Chondrocyte (in vitro differentiated cells): ENCODE measurements at regions not wholly inside any gene's neighbourhood (a gene's known extent, or its start where the extent isn't known, plus 50 kb on each side); places are given as distances from the start of the nearest gene placed in this dataset.

ENCODE experiments used
- DNase-seq: peaks from one replicate; pipeline ENCODE4 v3.0.0; 2021; ENCODE audit warnings: mixed read lengths, low spot score
- H3K27ac Mint-ChIP-seq: one replicate; pipeline ENCODE4 v1.8.0; 2021; ENCODE audit warnings: mild to moderate bottlenecking, moderate library complexity, mixed read lengths; ENCODE audit not compliant: unreplicated experiment
- H3K27me3 Mint-ChIP-seq: 2 replicates; pipeline ENCODE4 v1.8.0; 2021; ENCODE audit warnings: low read depth, mixed read lengths
- H3K36me3 Mint-ChIP-seq: 2 replicates; pipeline ENCODE4 v1.8.0; 2021; ENCODE audit warnings: low read depth, mixed read lengths
- H3K4me1 Mint-ChIP-seq: 2 replicates; pipeline ENCODE4 v1.8.0; 2021; ENCODE audit warnings: low read depth, mild to moderate bottlenecking, mixed read lengths
- H3K4me3 Mint-ChIP-seq: one replicate; pipeline ENCODE4 v1.8.0; 2021; ENCODE audit warnings: mild to moderate bottlenecking, moderate library complexity, mixed read lengths; ENCODE audit not compliant: unreplicated experiment
- H3K9me3 Mint-ChIP-seq: 2 replicates; pipeline ENCODE4 v1.8.0; 2021; ENCODE audit warnings: low read depth, mixed read lengths
- CTCF ChIP-seq: fragments of 200-600 bp; sonication (generic); IDR thresholded peaks from 2 replicates; pipeline ENCODE4 v1.5.0; 2021; ENCODE audit warnings: antibody characterized with exemption, mild to moderate bottlenecking, moderate library complexity

GRCh38 chr3:31179768-31180167, 285.3 kb upstream of the GADL1 start:
- Mint-ChIP-seq H3K9me3 (peaks cover 6% of the 10 kb centered on the region), H3K4me3 (no peak overlapping the region), H3K27me3 (no peaks in the 10 kb centered on the region), H3K4me1 (peaks cover 7% of the 10 kb centered on the region), H3K27ac (no peak overlapping the region), H3K36me3 (no peaks in the 10 kb centered on the region)
- TF ChIP-seq CTCF, result no peak
- no peak for DNase-seq

- peaks cover 6% of the 10 kb centered on the region for H3K9me3 Mint-ChIP-seq
- no peak overlapping the region for H3K4me3 Mint-ChIP-seq
- no peak overlapping the region for H3K27ac Mint-ChIP-seq
- no peak for TF ChIP-seq CTCF
- peaks cover 12% of the 10 kb centered on the region for H3K4me1 Mint-ChIP-seq
- H3K36me3 Mint-ChIP-seq, result no peaks in the 10 kb centered on the region
- no peaks in the 10 kb centered on the region for H3K27me3 Mint-ChIP-seq
- DNase-seq, result no peak
These were observed 285.8 kb upstream of the GADL1 start for GRCh38 chr3:31180274-31180673.

- DNase-seq, result peak; percentile 72
- no peaks in the 10 kb centered on the region for H3K36me3 Mint-ChIP-seq
- peaks cover 17% of the 10 kb centered on the region for H3K4me1 Mint-ChIP-seq
- no peak for TF ChIP-seq CTCF
- no peaks in the 10 kb centered on the region for H3K27me3 Mint-ChIP-seq
- peaks cover 6% of the 10 kb centered on the region for H3K9me3 Mint-ChIP-seq
- H3K27ac Mint-ChIP-seq, result no peak overlapping the region
- H3K4me3 Mint-ChIP-seq, result no peak overlapping the region
These were observed 287.2 kb upstream of the GADL1 start for GRCh38 chr3:31181661-31182060.

- H3K27me3 Mint-ChIP-seq, result no peaks in the 10 kb centered on the region
- TF ChIP-seq CTCF, result no peak
These were observed 288.2 kb upstream of the GADL1 start for GRCh38 chr3:31182661-31183060.

GRCh38 chr3:31184261-31185061, 290.0 kb upstream of the GADL1 start:
- no peak for TF ChIP-seq CTCF
- H3K27ac Mint-ChIP-seq, result no peak overlapping the region
- H3K4me1 Mint-ChIP-seq, result peaks cover 22% of the 10 kb centered on the region
- H3K9me3 Mint-ChIP-seq, result peaks cover 6% of the 10 kb centered on the region
- H3K27me3 Mint-ChIP-seq, result no peaks in the 10 kb centered on the region
- H3K36me3 Mint-ChIP-seq, result no peaks in the 10 kb centered on the region
- no peak for DNase-seq
- no peak overlapping the region for H3K4me3 Mint-ChIP-seq

More at GRCh38 chr3:31182661-31183060, 288.2 kb upstream of the GADL1 start:
- peaks cover 6% of the 10 kb centered on the region for H3K9me3 Mint-ChIP-seq
- H3K27ac Mint-ChIP-seq, result no peak overlapping the region
- H3K4me1 Mint-ChIP-seq, result peaks cover 17% of the 10 kb centered on the region
- no peak overlapping the region for H3K4me3 Mint-ChIP-seq
- no peak for DNase-seq
- H3K36me3 Mint-ChIP-seq, result no peaks in the 10 kb centered on the region
